ENCODE measurements at regions not wholly inside any gene's neighbourhood (a gene's known extent, or its start where the extent isn't known, plus 50 kb on each side); places are given as distances from the start of the nearest gene placed in this dataset.
"Not testable (repeated sequence)": the region's sequence is repeated elsewhere in the genome, so short reads cannot be mapped to it uniquely, and the experiment has no call there.

DNA sequence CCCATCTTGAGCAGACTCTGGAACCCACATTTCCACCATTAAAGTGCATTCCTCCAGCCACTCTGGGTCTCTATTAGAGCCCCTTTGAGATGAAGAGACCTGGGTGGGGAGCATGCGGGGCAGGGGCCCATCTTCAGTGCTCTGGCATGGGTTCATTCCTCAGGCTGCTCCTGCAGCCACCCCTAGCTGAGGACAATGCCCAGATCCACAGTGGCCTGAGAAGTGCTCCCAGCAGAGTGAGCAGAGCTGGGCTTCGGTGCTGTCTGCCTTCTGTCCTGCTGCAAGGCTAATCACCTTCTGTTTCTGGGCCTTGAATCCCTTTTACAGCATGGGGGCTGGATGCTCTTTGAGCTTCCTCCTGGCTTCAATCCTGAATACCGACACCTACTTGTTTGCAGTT is 169.8 kb downstream of the TRIM43 start:
- no peak for DNase-seq
- no peak for TF ChIP-seq POLR2A (IDR thresholded peaks at IDR 0.05)
- TF ChIP-seq POLR2AphosphoS5 (IDR thresholded peaks at IDR 0.05) = no peak
- TF ChIP-seq EP300 (IDR thresholded peaks at IDR 0.05) = no peak
- TF ChIP-seq, protein P1, sequence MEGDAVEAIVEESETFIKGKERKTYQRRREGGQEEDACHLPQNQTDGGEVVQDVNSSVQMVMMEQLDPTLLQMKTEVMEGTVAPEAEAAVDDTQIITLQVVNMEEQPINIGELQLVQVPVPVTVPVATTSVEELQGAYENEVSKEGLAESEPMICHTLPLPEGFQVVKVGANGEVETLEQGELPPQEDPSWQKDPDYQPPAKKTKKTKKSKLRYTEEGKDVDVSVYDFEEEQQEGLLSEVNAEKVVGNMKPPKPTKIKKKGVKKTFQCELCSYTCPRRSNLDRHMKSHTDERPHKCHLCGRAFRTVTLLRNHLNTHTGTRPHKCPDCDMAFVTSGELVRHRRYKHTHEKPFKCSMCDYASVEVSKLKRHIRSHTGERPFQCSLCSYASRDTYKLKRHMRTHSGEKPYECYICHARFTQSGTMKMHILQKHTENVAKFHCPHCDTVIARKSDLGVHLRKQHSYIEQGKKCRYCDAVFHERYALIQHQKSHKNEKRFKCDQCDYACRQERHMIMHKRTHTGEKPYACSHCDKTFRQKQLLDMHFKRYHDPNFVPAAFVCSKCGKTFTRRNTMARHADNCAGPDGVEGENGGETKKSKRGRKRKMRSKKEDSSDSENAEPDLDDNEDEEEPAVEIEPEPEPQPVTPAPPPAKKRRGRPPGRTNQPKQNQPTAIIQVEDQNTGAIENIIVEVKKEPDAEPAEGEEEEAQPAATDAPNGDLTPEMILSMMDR (IDR thresholded peaks at IDR 0.05) = no peak
- no peaks in the 10 kb centered on the region for H3K27me3 ChIP-seq
- H3K27ac ChIP-seq = no peak overlapping the region
- H3K4me1 ChIP-seq = no peaks in the 10 kb centered on the region
- WGBS, 2 donors = 80 to 85% methylated on average over 3 of the region's 3 CpGs
- intact Hi-C loops (cut with DNase I) = no loop called here
- H3K36me3 ChIP-seq = no peaks in the 10 kb centered on the region
- H3K4me3 ChIP-seq = no peak overlapping the region
- H3K9me3 ChIP-seq = no peaks in the 10 kb centered on the region

DNA sequence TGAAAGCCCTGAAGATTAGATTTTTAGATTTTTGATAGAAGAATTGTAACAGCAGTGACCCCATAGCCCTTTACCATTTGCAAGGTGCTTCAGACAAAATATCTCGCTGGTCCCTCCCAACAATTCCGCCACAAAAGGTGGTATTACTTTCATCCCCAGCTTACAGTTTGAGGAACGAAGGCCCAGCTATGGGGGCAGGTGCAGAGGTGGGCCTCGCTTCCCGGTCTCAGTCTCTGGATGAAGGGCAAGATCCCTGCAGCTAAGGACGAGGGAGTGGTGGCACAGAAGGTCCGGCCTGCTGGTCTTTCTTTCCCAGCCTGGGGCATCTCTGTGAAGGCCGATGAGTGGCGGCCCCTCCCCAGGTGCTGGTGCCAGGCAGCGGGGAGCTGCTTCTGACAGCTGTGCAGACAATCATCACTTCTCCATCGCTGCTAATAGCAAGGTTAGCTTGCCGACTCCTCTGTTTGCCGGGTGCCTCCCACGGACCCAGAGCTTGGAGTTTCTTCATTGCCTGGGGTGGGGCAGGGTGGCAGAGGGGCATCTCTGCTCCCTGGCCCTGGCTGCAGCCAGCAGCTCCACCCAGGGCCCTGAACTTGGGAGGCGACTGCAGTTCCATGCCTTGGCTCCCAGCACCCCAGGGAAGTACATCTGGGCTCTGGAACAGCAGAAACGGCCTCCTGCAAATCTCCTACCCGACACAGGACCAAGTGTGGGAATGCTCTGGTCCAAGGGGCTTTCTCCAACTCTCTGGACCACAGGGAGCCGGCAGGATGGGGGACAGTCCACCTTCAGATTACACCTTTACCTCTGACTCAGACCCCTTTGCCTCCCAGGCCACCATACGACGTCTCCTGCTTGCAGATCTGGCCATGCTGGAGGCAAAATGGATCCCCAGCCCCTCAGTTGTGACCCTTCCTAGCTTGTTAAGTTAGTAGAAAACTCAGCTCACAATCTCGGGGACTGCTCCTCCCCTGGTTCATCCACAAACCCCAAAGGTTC is 170.5 kb downstream of the TRIM43 start:
- H3K4me1 ChIP-seq; H3K4me3 ChIP-seq; intact Hi-C loops (cut with DNase I); H3K27ac ChIP-seq; DNase-seq; H3K36me3 ChIP-seq; H3K27me3 ChIP-seq; H3K9me3 ChIP-seq: not testable (repeated sequence)
- WGBS, 2 donors = 84 to 89% methylated on average over 21 of the region's 21 CpGs

DNA sequence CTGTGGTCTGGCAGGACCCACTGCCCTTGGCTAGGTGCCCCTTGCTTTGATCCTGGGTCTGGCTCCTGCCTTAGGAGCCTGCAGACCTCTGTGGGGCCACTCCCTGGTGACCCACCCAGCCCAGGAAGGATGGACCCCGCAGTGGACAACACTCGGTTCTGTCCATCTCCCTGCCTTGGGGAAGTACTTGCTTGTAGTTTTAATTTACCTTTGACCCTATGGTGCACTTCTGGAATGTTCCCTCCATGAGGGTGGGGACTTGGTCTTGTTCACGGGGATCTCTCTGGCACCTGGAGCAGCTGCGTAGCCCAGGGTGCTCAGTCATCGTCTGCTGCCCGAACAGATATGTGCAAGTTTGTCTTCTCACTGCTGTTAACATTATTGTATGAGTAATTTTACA is 171.3 kb downstream of the TRIM43 start:
- H3K27me3 ChIP-seq; H3K4me3 ChIP-seq; H3K9me3 ChIP-seq; DNase-seq; H3K36me3 ChIP-seq; intact Hi-C loops (cut with DNase I); H3K27ac ChIP-seq; H3K4me1 ChIP-seq: not testable (repeated sequence)
- WGBS, 2 donors = 43 to 72% methylated on average over 6 of the region's 6 CpGs

DNA sequence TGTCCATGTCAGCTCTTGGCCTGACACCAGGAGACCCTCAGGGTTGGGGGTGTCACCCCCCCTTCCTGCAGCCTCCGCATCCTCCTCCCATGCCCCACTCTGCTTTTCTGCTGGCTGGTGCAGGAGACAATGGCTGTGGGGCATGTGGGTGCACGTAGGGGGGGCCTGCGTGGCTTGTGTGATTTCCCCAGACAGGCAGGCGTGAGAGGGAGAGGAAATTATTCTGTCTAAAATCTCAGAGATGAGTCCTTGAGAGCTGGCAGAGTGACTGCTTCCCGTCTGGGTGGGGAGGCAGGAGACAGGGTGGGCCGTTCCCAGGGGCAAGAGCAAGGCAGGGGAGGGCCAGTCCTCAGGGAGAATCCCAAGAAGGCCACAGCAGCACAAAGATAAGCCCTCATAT is 173.2 kb downstream of the TRIM43 start:
- H3K4me3 ChIP-seq; H3K27me3 ChIP-seq; intact Hi-C loops (cut with DNase I); H3K36me3 ChIP-seq; DNase-seq; H3K27ac ChIP-seq; H3K9me3 ChIP-seq; H3K4me1 ChIP-seq: not testable (repeated sequence)
- WGBS, 2 donors = 70 to 74% methylated on average over 5 of the region's 6 CpGs

DNA sequence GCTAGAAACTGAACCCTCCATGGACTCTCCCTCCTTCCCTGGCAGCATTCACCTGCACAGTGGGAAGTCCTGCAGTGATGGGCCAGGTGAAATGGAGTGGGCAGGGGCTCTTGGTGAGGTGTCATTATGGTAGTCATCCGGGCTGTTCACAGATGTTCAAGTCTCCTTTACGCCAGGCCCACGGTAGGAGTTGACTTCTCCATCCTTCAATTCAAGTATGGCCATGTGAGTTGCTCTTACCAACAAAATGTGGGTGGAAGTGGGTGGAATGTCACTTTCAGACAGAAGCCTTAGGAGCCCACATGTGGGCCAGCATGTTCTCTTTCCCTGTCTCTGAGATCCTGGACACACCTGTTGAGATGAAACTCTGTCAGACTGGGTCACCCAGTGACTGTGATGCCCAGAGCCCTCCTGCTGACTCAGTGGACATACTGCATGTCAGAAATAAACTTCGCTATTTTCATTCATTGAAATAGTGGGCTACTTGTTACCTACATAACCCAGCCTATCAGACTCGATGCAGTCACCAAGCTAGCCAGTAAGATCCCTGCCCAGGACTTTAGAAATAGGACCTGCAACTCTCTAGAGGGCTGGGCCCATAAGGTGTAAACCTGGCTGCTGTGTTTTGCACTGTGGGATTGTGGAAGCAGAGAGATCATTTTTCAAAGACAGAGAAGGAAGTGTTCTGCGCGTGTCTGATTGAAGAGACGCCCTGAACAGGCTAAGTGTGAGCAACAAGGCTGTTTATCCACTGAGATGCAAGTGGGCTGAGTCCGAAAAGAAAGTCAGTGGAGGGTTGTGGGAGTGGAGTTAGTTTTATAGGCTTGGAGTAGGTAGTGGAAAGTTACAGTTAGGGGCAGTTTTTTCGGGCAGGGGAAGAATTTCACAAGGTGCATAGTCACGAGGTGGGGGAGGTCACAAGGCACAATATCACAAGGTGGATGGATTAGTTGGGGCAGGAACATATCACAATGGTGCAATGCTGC is 174.4 kb downstream of the TRIM43 start:
- intact Hi-C loops (cut with DNase I); H3K27me3 ChIP-seq; H3K9me3 ChIP-seq; H3K27ac ChIP-seq; H3K36me3 ChIP-seq; H3K4me1 ChIP-seq; H3K4me3 ChIP-seq; DNase-seq: not testable (repeated sequence)
- 82 to 86% methylated on average over 11 of the region's 11 CpGs for WGBS, 2 donors

DNA sequence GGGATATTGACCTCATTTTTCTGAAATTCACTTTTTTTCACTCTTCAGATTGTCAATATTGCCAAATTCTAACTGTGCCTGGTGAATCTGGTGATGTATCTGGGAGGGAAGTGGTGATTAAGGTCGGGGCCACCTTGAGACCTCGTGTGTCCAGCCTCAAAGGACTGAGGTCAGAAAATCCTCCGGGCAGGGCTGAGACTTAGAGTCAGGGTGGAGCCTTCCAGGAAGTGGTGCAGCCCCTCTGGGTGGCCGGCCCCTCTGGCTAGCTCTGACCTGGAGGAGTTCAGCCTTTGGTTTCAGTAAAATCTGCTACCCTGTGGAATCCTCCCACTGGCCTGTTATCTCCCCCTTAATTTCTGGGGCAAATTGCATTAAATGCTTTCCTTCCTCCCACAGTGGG is 175.7 kb downstream of the TRIM43 start:
- DNase-seq; H3K4me3 ChIP-seq; H3K9me3 ChIP-seq; H3K27me3 ChIP-seq; H3K36me3 ChIP-seq; H3K4me1 ChIP-seq; H3K27ac ChIP-seq; intact Hi-C loops (cut with DNase I): not testable (repeated sequence)
- 71 to 78% methylated on average over 4 of the region's 4 CpGs for WGBS, 2 donors

DNA sequence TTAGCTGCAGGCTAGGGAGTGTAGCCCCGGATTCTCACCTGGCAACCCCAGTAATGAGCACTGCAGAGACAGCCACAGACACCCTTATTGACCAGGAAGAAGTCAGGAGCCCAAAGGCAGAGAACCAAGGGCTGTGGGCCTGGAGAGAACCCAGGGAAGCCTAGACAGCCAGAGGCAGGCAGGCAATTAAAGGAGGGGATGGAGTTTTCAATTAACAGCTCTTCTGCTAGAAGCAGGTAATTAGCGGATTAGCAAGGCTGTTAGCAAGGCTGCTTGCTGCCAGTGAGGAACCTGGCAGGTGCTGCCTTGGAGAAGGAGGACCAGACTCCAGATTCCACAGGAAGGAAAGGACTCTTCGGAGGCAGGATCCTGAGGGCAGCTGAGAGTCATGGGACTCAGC is 176.1 kb downstream of the TRIM43 start:
- H3K4me1 ChIP-seq; H3K36me3 ChIP-seq; H3K27me3 ChIP-seq; DNase-seq; H3K4me3 ChIP-seq; H3K9me3 ChIP-seq; intact Hi-C loops (cut with DNase I); H3K27ac ChIP-seq: not testable (repeated sequence)
- 80 to 89% methylated on average over 2 of the region's 3 CpGs for WGBS, 2 donors

DNA sequence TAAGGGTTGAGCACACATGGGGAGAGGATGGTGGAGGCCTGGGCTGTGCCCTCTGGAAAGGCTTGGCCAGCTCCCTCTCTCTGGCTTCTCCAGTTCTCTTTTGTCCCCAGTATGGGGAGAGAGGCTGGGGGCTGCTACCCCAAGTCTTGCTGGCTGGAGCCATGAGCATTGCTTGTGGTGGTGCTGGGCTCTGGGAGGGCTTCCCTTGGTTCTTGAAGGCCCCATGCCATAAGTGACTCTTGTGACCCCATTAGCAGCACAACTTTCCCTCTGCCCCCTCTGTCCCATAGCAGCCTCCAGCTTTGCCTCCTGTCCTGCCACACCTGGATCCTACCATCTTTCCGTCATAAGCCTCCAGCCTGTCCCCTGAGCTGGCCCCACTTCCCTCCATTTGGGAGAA is 177.5 kb downstream of the TRIM43 start:
- H3K36me3 ChIP-seq; DNase-seq; intact Hi-C loops (cut with DNase I); H3K9me3 ChIP-seq; H3K27me3 ChIP-seq; H3K4me1 ChIP-seq; H3K4me3 ChIP-seq; H3K27ac ChIP-seq: not testable (repeated sequence)
- 93 to 96% methylated on average over 1 of the region's 1 CpG for WGBS, 2 donors

DNA sequence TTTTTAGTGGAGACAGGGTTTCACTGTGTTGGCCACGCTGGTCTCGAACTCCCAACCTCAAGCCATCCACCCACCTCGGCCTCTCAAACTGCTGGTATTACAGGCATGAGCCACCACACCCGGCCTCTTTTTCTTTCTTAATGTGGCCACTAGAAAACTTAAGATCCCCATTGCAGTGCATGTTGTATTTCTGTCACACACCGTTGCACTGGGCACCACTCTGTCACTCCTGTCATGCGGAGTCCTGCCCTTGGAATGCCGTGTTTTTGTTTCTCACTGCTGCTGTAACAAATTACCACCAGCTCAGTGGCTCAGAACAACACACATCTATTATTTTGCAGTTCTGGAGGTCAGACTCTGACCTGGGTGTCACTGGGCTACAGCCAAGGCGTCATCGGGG is 178.9 kb downstream of the TRIM43 start:
- 89 to 93% methylated on average over 7 of the region's 9 CpGs for WGBS, 2 donors
- H3K36me3 ChIP-seq; H3K4me1 ChIP-seq; H3K27me3 ChIP-seq; H3K27ac ChIP-seq; intact Hi-C loops (cut with DNase I); H3K4me3 ChIP-seq; DNase-seq; H3K9me3 ChIP-seq: not testable (repeated sequence)

DNA sequence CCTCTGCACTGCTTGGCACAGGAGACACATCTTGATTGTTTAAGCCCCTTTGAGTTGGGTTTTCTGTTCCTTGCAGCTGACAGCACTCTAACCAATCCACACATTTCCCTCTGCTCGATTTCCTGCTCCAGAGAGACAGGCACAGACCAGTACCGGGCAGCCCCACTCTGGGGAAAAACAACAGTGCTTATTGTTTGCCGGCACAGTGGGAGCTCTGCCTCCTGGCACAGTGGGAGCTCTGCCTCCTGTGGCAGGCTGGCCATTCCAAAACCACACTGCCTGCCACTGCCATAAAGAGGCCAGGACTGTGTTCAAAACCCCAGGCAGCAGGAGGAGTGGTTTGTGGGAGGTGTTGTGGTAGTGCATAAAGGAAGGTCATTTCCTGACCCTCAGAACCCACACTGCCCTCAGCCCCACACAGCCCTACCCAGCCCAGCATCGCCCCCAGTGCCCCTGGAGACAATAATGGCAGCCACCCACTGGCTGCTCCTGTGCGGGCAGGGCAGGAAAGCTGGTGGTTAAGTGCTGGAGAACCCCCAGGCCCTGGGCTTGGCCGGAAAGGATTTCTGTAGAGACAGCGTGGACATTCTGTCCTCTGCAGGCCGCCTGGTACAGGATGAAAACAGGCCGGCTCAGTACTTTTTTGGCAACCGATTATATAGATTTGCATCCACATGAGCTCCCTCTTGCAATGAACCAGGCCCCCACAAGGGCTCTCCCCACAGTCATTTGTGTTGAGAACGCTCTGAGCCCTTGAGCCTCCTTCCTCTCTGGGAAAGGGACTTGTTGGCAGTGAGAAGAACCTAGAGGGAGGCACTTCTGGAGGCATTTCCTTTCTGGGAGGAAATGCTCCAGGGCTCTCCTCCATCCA is 182.8 kb downstream of the TRIM43 start:
- DNase-seq; H3K27ac ChIP-seq; H3K36me3 ChIP-seq; H3K9me3 ChIP-seq; intact Hi-C loops (cut with DNase I); H3K27me3 ChIP-seq; H3K4me3 ChIP-seq; H3K4me1 ChIP-seq: not testable (repeated sequence)
- 91 to 92% methylated on average over 3 of the region's 11 CpGs for WGBS, 2 donors
